Lower lobe of right lung (tissue), 2 donors: ENCODE measurements at regions not wholly inside any gene's neighbourhood (a gene's known extent, or its start where the extent isn't known, plus 50 kb on each side); places are given as distances from the start of the nearest gene placed in this dataset.
"Not testable (repeated sequence)": the region's sequence is repeated elsewhere in the genome, so short reads cannot be mapped to it uniquely, and the experiment has no call there.

Experiments
- ATAC-seq, 2 donors: fragments of 200-7000 bp; cut with Tn5 transposase; one replicate each; pipeline ENCODE4 v1.9.1; 2020 to 2022; ENCODE audit warnings: mild to moderate bottlenecking in 2 of 2, moderate library complexity in 2 of 2
- DNase-seq: peaks from one replicate; pipeline ENCODE4 v3.0.0-alpha.2; 2020
- H3K27ac ChIP-seq: fragments of 200-600 bp; one replicate; pipeline ENCODE4 v1.8.0; 2022
- H3K27me3 ChIP-seq: fragments of 200-600 bp; one replicate; pipeline ENCODE4 v1.8.0; 2022; ENCODE audit warnings: low read depth
- H3K36me3 ChIP-seq: fragments of 200-600 bp; one replicate; pipeline ENCODE4 v1.8.0; 2022; ENCODE audit warnings: mild to moderate bottlenecking
- H3K4me1 ChIP-seq: fragments of 200-600 bp; one replicate; pipeline ENCODE4 v1.8.0; 2022
- H3K4me3 ChIP-seq: fragments of 200-600 bp; one replicate; pipeline ENCODE4 v1.8.0; 2022; ENCODE audit warnings: mild to moderate bottlenecking
- H3K9me3 ChIP-seq: fragments of 200-600 bp; one replicate; pipeline ENCODE4 v1.8.0; 2022
- intact Hi-C: fragments of 100-400 bp; cut with DNase I; formaldehyde crosslinking; loops from one replicate; pipeline ENCODE4 v1.11.0; 2022
- donor health status: DM: no; HTN: yes; CAD: no; lungs with severe emphysema.

- peak; percentile 35 to 74 for ATAC-seq
- DNase-seq, H3K36me3 ChIP-seq, H3K27me3 ChIP-seq, H3K4me3 ChIP-seq, H3K4me1 ChIP-seq, H3K27ac ChIP-seq, intact Hi-C loops, H3K9me3 ChIP-seq: not testable (repeated sequence)
Observed at GRCh38 chr21:6466707-6467106, 4054.7 kb upstream of the TPTE start.

DNA sequence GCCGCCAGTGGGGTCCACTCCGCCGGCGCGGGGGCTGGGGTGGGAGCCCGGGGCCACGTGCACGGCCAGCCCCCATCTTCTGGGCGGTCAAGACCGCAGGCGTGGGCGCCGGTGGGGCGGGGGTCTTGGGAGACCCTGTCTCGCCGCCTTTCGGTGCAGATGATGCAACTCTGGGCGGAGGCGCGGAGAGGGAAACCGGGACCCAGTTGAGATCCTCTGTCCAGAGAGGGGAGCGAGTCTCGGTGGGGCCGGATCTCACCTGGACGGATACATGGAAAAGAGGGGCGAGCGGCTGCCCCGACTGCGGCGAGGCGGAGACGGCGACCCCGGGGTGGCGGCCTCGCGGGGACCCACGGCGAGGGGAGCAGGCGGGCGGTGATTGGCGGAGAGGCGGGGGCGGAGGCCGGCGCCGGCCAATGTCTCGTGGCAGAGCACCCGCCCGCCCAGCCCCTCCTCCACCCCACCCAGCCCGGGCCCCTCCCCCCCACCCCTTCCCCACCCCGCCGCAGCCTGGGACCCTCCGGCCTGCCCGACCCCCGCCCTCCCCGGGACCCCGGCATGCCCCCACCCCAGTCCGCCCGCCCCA, 4054.1 kb upstream of the TPTE start:
- intact Hi-C loops, H3K4me3 ChIP-seq, DNase-seq: not testable (repeated sequence)

DNA sequence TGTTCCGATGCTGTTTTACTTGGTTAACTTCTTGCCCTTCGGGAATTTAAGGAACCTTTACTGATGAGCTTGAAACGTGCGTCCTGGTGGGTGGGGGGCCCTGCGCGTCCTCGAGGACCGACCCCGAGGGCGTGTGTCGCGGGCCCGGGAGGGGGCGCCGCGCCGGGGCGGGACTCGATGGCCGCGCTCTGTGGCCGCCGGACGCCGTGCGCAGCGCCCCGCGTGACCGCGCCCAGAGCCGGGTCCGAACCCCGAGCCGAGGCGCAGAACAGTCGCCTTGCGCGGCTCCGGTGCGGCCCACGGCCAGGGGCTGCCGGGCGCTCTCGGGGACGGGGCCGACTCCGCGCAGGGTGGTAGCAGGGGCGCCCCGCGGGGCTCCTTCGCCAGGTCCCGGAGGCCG, 4053.5 kb upstream of the TPTE start:
- H3K4me1 ChIP-seq, intact Hi-C loops, H3K9me3 ChIP-seq, DNase-seq, H3K4me3 ChIP-seq, H3K36me3 ChIP-seq, ATAC-seq, H3K27ac ChIP-seq, H3K27me3 ChIP-seq: not testable (repeated sequence)

More for the DNA sequence above, 4054.1 kb upstream of the TPTE start:
- not testable (repeated sequence) for H3K4me1 ChIP-seq, H3K27me3 ChIP-seq, H3K9me3 ChIP-seq, H3K27ac ChIP-seq, H3K36me3 ChIP-seq
- peak; percentile 63 to 76 for ATAC-seq

- H3K4me1 ChIP-seq, H3K9me3 ChIP-seq, intact Hi-C loops, DNase-seq, H3K27me3 ChIP-seq, H3K27ac ChIP-seq, H3K4me3 ChIP-seq, ATAC-seq, H3K36me3 ChIP-seq: not testable (repeated sequence)
Observed at GRCh38 chr21:6468331-6468860, 4053.0 kb upstream of the TPTE start.

DNA sequence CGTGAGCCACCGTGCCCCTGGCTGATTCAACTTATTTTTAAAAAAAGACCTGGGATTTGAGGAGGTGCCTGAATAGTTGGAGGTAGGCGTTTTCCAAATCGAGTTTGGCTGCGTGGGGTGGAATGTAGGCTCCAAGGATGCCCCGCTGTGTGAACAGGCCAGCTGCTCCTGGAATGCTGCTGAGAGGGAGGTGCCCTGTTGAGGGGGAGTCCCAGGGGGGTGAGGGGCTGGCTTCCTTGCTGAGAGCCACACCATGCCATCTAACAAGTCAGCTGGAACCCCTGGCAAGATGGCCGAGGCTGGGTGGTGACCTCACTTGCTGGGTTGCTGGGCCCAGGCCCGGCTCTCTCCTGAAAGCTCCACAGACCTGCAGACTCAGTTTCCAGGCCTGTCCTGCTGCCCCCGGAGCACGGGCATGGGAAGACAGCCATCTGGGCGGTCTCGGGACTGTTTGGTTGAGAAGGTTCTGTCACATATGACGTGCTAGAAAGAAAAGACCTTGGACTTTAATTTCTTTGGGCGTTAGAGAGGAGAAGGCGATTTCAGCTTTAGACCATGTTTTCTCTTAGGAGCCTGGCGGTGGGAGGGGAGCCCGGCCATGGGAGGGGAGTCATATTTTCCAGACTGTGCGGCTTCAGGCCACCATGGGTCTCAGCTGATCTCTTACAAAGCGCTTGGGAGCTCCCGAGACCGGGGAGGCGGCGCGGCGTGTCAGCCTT, 4047.0 kb upstream of the TPTE start:
- ATAC-seq, H3K4me3 ChIP-seq, H3K27ac ChIP-seq, H3K36me3 ChIP-seq, DNase-seq, H3K9me3 ChIP-seq, H3K4me1 ChIP-seq, intact Hi-C loops, H3K27me3 ChIP-seq: not testable (repeated sequence)

- H3K27ac ChIP-seq, H3K36me3 ChIP-seq, H3K27me3 ChIP-seq, H3K4me1 ChIP-seq, ATAC-seq, H3K4me3 ChIP-seq, intact Hi-C loops, DNase-seq, H3K9me3 ChIP-seq: not testable (repeated sequence)
Observed at GRCh38 chr21:6481116-6481515, 4040.3 kb upstream of the TPTE start.

DNA sequence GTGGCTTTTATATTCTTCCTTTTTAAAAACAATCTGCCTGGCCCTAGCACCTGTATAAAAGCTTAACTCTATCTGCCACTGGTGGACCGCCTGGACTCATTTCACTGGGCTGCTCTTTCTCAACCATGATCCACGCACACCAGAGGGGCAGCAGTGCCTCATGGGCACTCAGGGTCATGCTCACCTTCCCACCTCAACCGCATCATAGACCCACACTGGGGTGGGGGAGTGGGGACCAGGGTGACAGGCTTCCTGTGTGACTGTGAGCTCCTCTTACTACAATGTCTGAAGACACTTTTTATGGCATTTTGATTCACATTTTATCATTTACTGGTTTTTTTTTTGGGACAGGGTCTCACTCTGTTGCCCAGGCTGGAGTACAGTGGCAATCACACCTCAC, 4038.8 kb upstream of the TPTE start:
- DNase-seq, ATAC-seq, H3K27ac ChIP-seq, H3K27me3 ChIP-seq, intact Hi-C loops, H3K36me3 ChIP-seq, H3K4me1 ChIP-seq, H3K4me3 ChIP-seq, H3K9me3 ChIP-seq: not testable (repeated sequence)

DNA sequence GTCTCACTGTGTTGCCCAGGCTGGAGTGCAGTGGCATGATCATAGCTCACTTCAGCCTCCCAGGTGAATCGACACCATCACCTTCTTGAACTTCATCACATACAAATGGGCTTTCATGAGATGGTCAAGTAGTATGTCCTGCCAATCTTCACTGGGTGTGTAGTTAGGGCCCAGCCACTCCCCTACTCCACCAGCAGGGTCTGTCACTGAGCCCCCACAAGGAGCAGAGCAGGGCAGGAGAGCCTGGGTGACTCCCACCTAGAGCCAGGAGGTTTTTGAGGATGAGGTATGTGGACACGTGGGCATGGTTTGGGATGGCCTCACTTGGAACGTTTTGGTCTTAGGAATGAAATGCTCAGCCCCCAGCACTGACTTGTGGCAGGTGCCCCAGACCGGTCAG, 4037.7 kb upstream of the TPTE start:
- H3K27me3 ChIP-seq, DNase-seq, intact Hi-C loops, H3K4me3 ChIP-seq, H3K36me3 ChIP-seq, H3K27ac ChIP-seq, H3K4me1 ChIP-seq, H3K9me3 ChIP-seq, ATAC-seq: not testable (repeated sequence)

DNA sequence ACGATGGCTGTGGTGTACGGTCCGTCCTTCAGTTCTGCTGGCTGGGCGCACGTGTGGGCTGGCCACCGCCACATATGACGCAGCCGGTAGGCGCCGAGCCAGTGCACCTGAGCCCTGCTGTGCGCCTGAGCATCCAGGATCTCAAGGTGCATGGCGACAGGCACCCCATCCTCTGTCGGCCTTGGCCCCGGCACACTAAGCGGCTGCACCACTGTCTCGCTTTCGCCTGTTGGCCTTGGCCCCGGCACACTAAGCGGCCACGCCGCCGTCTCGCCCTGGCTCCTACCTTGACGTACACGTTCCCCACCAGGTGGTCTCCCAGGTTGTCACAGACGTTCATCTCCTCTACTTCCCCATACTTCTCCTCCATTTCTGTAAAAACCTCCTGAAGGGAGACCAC, 4034.6 kb upstream of the TPTE start:
- H3K27ac ChIP-seq, H3K36me3 ChIP-seq, H3K4me3 ChIP-seq, intact Hi-C loops, DNase-seq, H3K9me3 ChIP-seq, ATAC-seq, H3K27me3 ChIP-seq, H3K4me1 ChIP-seq: not testable (repeated sequence)

DNA sequence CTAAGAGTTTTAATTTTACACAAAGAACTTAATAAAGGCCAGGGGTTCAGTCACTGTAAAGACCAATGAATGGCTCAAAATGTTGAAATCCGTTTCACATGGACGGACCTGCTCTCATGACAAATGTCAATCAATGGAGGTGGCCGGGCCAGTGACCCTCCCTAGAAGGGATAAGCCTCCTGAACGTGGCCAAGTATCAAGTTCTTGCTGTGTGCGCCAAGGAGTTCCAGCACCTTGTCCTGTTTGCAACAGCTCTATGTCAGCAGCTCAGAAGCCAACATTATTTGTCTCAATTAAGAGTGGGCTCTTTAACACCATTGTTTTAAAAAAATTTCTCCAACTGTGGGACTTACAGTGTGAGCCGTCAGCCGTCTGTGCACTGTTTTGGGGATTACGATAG, 4028.7 kb upstream of the TPTE start:
- DNase-seq, intact Hi-C loops, ATAC-seq, H3K4me1 ChIP-seq, H3K4me3 ChIP-seq, H3K9me3 ChIP-seq, H3K27ac ChIP-seq, H3K27me3 ChIP-seq, H3K36me3 ChIP-seq: not testable (repeated sequence)

DNA sequence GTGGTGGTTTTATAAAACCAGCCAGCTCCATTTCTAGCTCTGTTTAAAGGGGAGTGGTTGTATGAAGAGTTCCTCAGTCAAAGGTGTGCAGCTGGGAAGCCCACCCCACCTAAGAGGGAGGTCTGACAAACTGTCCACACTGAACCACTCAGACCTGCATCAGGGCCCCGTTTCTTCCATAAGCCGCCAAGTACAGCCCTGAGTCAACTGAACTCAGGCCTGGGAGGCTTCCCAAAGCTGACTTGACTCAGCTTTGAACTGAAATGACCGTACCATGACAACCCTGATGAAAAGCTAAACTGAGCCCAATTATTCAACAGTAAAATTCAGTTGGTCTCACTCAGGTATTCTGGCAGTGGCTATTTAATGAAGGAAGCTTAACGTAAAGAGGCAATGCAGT, 4027.4 kb upstream of the TPTE start:
- H3K36me3 ChIP-seq, H3K9me3 ChIP-seq, H3K27me3 ChIP-seq, intact Hi-C loops, DNase-seq, H3K4me3 ChIP-seq, H3K27ac ChIP-seq, H3K4me1 ChIP-seq, ATAC-seq: not testable (repeated sequence)

DNA sequence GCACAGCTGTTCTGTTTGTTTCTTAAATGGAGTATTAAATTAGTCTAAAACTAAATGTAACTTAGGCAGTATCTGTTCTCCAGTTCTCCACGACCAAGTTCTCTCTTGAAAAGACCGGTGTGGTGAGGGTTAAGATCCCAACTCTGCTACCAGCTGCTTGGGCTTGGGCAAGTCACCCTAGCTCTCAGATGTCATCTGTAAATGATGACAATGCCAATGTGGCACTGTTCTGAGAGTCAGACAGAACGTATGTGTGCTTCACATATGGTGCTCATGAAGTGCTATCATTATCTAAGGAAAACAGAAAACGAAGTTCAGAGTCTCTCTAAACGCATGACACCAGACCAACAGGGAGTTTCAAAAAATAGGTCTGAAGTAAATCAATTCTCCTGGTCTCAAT, 4025.0 kb upstream of the TPTE start:
- H3K27ac ChIP-seq, H3K4me3 ChIP-seq, H3K9me3 ChIP-seq, H3K27me3 ChIP-seq, H3K4me1 ChIP-seq, DNase-seq, ATAC-seq, H3K36me3 ChIP-seq, intact Hi-C loops: not testable (repeated sequence)

- peak; percentile 37 to 66 for ATAC-seq
- H3K27ac ChIP-seq, H3K36me3 ChIP-seq, H3K4me3 ChIP-seq, intact Hi-C loops, DNase-seq, H3K9me3 ChIP-seq, H3K27me3 ChIP-seq, H3K4me1 ChIP-seq: not testable (repeated sequence)
Observed at GRCh38 chr21:6498716-6499115, 4022.7 kb upstream of the TPTE start.

DNA sequence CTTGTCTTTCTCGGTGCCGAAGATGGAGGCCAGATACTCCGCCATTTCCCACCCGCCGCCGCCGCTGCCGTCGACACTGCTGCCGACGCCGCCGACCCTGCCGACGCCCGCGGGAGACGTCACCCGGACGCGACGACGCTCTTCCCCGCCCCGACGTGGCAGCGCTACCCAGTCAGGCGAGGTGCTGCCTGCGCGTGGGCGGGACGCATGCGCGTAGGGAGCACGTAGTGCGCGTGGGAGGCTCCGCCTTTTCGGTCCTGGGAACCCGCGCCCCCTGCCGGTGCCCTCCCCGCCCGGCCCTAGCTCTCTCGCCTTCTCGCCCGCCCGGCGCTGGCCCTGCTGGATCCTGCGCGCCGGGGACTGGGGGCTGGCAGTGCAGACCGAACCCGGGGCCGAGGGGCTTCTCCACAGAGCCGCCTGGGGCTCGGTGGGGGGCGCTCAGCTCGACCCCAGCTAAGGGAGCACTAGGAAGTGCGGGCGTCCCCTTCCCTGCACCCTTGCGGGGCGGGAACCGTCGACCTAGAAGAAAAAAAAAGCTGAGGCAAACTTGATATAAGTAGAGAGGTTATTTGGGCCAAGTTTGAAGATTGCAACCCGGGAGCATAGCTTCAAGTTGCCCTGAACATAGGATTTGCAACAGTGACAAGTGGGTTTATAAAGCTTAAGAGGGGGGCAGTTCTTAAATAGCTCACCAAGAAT, 4022.1 kb upstream of the TPTE start:
- H3K4me1 ChIP-seq, H3K9me3 ChIP-seq, H3K4me3 ChIP-seq, intact Hi-C loops, H3K27ac ChIP-seq, DNase-seq, H3K27me3 ChIP-seq, H3K36me3 ChIP-seq: not testable (repeated sequence)
- peak; percentile 98 to 100 for ATAC-seq
